ENCODE measurements at regions not wholly inside any gene's neighbourhood (a gene's known extent, or its start where the extent isn't known, plus 50 kb on each side); places are given as distances from the start of the nearest gene placed in this dataset.

DNA sequence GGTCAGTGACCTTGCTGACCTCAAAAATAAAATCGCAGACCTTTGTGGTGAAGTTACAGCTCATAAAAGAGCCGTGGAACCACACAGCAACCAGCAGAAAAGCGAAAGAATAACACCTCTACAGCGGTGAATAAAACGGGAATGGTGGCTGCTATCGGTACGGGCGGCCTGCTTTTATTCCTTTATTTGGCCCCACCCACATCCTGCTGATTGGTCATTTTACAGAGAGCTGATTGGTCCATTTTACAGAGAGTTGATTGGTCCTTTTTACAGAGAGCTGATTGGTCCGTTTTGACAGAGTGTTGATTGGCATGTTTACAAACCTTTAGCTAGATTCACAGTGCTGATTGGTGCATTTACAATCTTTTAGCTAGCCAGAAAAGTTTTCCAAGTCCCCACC is 80.7 kb upstream of the ATP10A start:
- ATAC-seq (ENCODE audit: insufficient read depth, low FRiP score), result no peak
- Histone ChIP-seq H3K9ac (ENCODE audit: insufficient read depth in 1 of 2, low read length in 2 of 2) (no peak overlapping the region), H3K9me3 (ENCODE audit: control insufficient read depth in 4 of 4, insufficient read depth in 3 of 4, low read length in 3 of 4) (no peaks in the 10 kb centered on the region), H3K27me3 (ENCODE audit: control insufficient read depth in 3 of 3, insufficient read depth in 3 of 3, low read length in 2 of 3) (no peaks in the 10 kb centered on the region), H3K36me3 (ENCODE audit: control insufficient read depth in 4 of 4, insufficient read depth in 4 of 4, low read length in 4 of 4) (no peaks in the 10 kb centered on the region), H3K4me3 (no peak overlapping the region), H3K4me1 (ENCODE audit: control insufficient read depth in 5 of 5, insufficient read depth in 5 of 5, low read length in 5 of 5) (peaks cover 0 to 3% (median 0%) of the 10 kb centered on the region in 5 donors), H3K27ac (ENCODE audit: low read depth in 1 of 2, low read length in 1 of 2) (no peak overlapping the region)
- no peak for TF ChIP-seq CTCF (IDR thresholded peaks at IDR 0.05; ENCODE audit: control extremely low read depth, extremely low read depth)
- no peak for DNase-seq
- WGBS, 2 donors, result 85 to 86% methylated on average over 9 of the region's 9 CpGs

DNA sequence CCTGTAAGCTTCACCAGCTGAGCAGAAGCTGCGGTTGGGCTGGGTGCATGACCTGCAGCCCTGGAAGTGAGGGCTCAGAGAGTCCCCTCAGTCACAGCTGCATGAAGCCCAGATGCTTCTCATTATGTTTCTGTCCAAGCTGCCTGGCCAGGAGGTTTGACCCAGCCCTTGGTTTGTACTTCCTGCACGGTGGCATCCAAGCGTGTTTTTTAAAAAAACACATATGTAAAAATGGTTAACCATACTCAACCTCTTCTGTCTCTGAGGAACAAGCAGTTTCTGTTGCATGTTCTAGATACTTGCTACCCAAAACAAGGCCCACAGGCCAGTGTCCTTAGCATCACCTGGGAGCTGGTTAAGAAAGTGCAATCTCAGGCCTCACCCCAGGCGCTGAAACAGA is 76.0 kb upstream of the ATP10A start:
- WGBS, 2 donors, result 70 to 72% methylated on average over 4 of the region's 4 CpGs
- Histone ChIP-seq H3K9ac (ENCODE audit: insufficient read depth in 1 of 2, low read length in 2 of 2) (no peak overlapping the region), H3K27ac (ENCODE audit: low read depth in 1 of 2, low read length in 1 of 2) (no peak overlapping the region), H3K27me3 (ENCODE audit: control insufficient read depth in 3 of 3, insufficient read depth in 3 of 3, low read length in 2 of 3) (no peaks in the 10 kb centered on the region), H3K4me1 (ENCODE audit: control insufficient read depth in 5 of 5, insufficient read depth in 5 of 5, low read length in 5 of 5) (no peaks in the 10 kb centered on the region), H3K9me3 (ENCODE audit: control insufficient read depth in 4 of 4, insufficient read depth in 3 of 4, low read length in 3 of 4) (no peaks in the 10 kb centered on the region), H3K4me3 (no peak overlapping the region), H3K36me3 (ENCODE audit: control insufficient read depth in 4 of 4, insufficient read depth in 4 of 4, low read length in 4 of 4) (no peaks in the 10 kb centered on the region)
- ATAC-seq (ENCODE audit: insufficient read depth, low FRiP score), result no peak
- no peak for TF ChIP-seq CTCF (IDR thresholded peaks at IDR 0.05; ENCODE audit: control extremely low read depth, extremely low read depth)
- peak in 2 of 3 donors; percentile 12 to 16 for DNase-seq

GRCh38 chr15:25937796-25938195 is 74.7 kb upstream of the ATP10A start:
- no peak for ATAC-seq (ENCODE audit: insufficient read depth, low FRiP score)
- Histone ChIP-seq H3K27ac (ENCODE audit: low read depth in 1 of 2, low read length in 1 of 2) (no peak overlapping the region), H3K9ac (ENCODE audit: insufficient read depth in 1 of 2, low read length in 2 of 2) (no peak overlapping the region), H3K27me3 (ENCODE audit: control insufficient read depth in 3 of 3, insufficient read depth in 3 of 3, low read length in 2 of 3) (no peaks in the 10 kb centered on the region), H3K4me1 (ENCODE audit: control insufficient read depth in 5 of 5, insufficient read depth in 5 of 5, low read length in 5 of 5) (peaks cover 0 to 3% (median 0%) of the 10 kb centered on the region in 5 donors), H3K4me3 (no peak overlapping the region), H3K36me3 (ENCODE audit: control insufficient read depth in 4 of 4, insufficient read depth in 4 of 4, low read length in 4 of 4) (no peaks in the 10 kb centered on the region), H3K9me3 (ENCODE audit: control insufficient read depth in 4 of 4, insufficient read depth in 3 of 4, low read length in 3 of 4) (peaks cover 0 to 2% (median 0%) of the 10 kb centered on the region in 4 donors)
- no peak for DNase-seq
- no peak for TF ChIP-seq CTCF (IDR thresholded peaks at IDR 0.05; ENCODE audit: control extremely low read depth, extremely low read depth)

GRCh38 chr15:25936004-25936403 is 72.9 kb upstream of the ATP10A start:
- peaks cover 0 to 3% (median 0%) of the 10 kb centered on the region in 5 donors for H3K4me1 ChIP-seq (ENCODE audit: control insufficient read depth in 5 of 5, insufficient read depth in 5 of 5, low read length in 5 of 5)
- H3K4me3 ChIP-seq, result no peak overlapping the region
- no peak overlapping the region for H3K9ac ChIP-seq (ENCODE audit: insufficient read depth in 1 of 2, low read length in 2 of 2)
- H3K36me3 ChIP-seq (ENCODE audit: control insufficient read depth in 4 of 4, insufficient read depth in 4 of 4, low read length in 4 of 4), result no peaks in the 10 kb centered on the region
- no peak overlapping the region for H3K27ac ChIP-seq (ENCODE audit: low read depth in 1 of 2, low read length in 1 of 2)
- ATAC-seq (ENCODE audit: insufficient read depth, low FRiP score) (no peak), DNase-seq (no peak)
- WGBS, 2 donors, result 83 to 86% methylated on average over 7 of the region's 7 CpGs
- H3K27me3 ChIP-seq (ENCODE audit: control insufficient read depth in 3 of 3, insufficient read depth in 3 of 3, low read length in 2 of 3), result no peaks in the 10 kb centered on the region
- peaks cover 0 to 3% (median 0%) of the 10 kb centered on the region in 4 donors for H3K9me3 ChIP-seq (ENCODE audit: control insufficient read depth in 4 of 4, insufficient read depth in 3 of 4, low read length in 3 of 4)
- TF ChIP-seq CTCF (IDR thresholded peaks at IDR 0.05; ENCODE audit: control extremely low read depth, extremely low read depth), result no peak

All from lung (tissue), 11 donors.